Lower lobe of right lung (tissue), 2 donors: ENCODE measurements at regions not wholly inside any gene's neighbourhood (a gene's known extent, or its start where the extent isn't known, plus 50 kb on each side); places are given as distances from the start of the nearest gene placed in this dataset.
A peak's percentile ranks its signal among the peaks of the same experiment; 100 is the strongest.

ENCODE experiments used
- ATAC-seq, 2 donors: fragments of 200-7000 bp; cut with Tn5 transposase; one replicate each; pipeline ENCODE4 v1.9.1; 2020 to 2022; ENCODE audit warnings: mild to moderate bottlenecking in 2 of 2, moderate library complexity in 2 of 2
- DNase-seq: peaks from one replicate; pipeline ENCODE4 v3.0.0-alpha.2; 2020
- H3K27ac ChIP-seq: fragments of 200-600 bp; one replicate; pipeline ENCODE4 v1.8.0; 2022
- H3K27me3 ChIP-seq: fragments of 200-600 bp; one replicate; pipeline ENCODE4 v1.8.0; 2022; ENCODE audit warnings: low read depth
- H3K36me3 ChIP-seq: fragments of 200-600 bp; one replicate; pipeline ENCODE4 v1.8.0; 2022; ENCODE audit warnings: mild to moderate bottlenecking
- H3K4me1 ChIP-seq: fragments of 200-600 bp; one replicate; pipeline ENCODE4 v1.8.0; 2022
- H3K4me3 ChIP-seq: fragments of 200-600 bp; one replicate; pipeline ENCODE4 v1.8.0; 2022; ENCODE audit warnings: mild to moderate bottlenecking
- H3K9me3 ChIP-seq: fragments of 200-600 bp; one replicate; pipeline ENCODE4 v1.8.0; 2022
- CTCF ChIP-seq: fragments of 200-600 bp; IDR thresholded peaks from one replicate; pipeline ENCODE4 v1.8.0; 2022; ENCODE audit warnings: antibody characterized with exemption, mild to moderate bottlenecking
- intact Hi-C: fragments of 100-400 bp; cut with DNase I; formaldehyde crosslinking; loops from one replicate; pipeline ENCODE4 v1.11.0; 2022
- donor health status: DM: no; HTN: yes; CAD: no; lungs with severe emphysema.

GRCh38 chr19:34023381-34023780, 148.9 kb upstream of the LSM14A start:
- no peak overlapping the region for H3K4me3 ChIP-seq
- H3K4me1 ChIP-seq, result no peaks in the 10 kb centered on the region
- peaks cover 16% of the 10 kb centered on the region for H3K9me3 ChIP-seq
- intact Hi-C loops, result no loop called here
- TF ChIP-seq CTCF, result no peak
- H3K27me3 ChIP-seq, result peaks cover 10% of the 10 kb centered on the region
- DNase-seq (no peak), ATAC-seq (no peak)
- no peak overlapping the region for H3K27ac ChIP-seq
- H3K36me3 ChIP-seq, result no peaks in the 10 kb centered on the region

- H3K36me3 ChIP-seq, result no peaks in the 10 kb centered on the region
- no peaks in the 10 kb centered on the region for H3K27me3 ChIP-seq
- intact Hi-C loops, result no loop called here
- ATAC-seq (no peak), DNase-seq (no peak)
- H3K27ac ChIP-seq, result no peak overlapping the region
- TF ChIP-seq CTCF, result no peak
- no peak overlapping the region for H3K4me3 ChIP-seq
- no peaks in the 10 kb centered on the region for H3K9me3 ChIP-seq
- no peaks in the 10 kb centered on the region for H3K4me1 ChIP-seq
Measured at GRCh38 chr19:34033880-34034279, 138.4 kb upstream of the LSM14A start.

GRCh38 chr19:34034318-34034846, 137.9 kb upstream of the LSM14A start:
- ATAC-seq, result no peak
- no peaks in the 10 kb centered on the region for H3K36me3 ChIP-seq
- H3K9me3 ChIP-seq, result no peaks in the 10 kb centered on the region
- no peak overlapping the region for H3K4me3 ChIP-seq
- no peaks in the 10 kb centered on the region for H3K4me1 ChIP-seq
- no peak for DNase-seq
- H3K27ac ChIP-seq, result no peak overlapping the region
- H3K27me3 ChIP-seq, result no peaks in the 10 kb centered on the region
- intact Hi-C loops, result no loop called here
- TF ChIP-seq CTCF, result no peak

GRCh38 chr19:34041925-34042521, 130.3 kb upstream of the LSM14A start:
- Histone ChIP-seq H3K36me3 (no peaks in the 10 kb centered on the region), H3K27me3 (no peaks in the 10 kb centered on the region), H3K4me3 (no peak overlapping the region), H3K4me1 (no peaks in the 10 kb centered on the region), H3K9me3 (no peaks in the 10 kb centered on the region), H3K27ac (no peak overlapping the region)
- intact Hi-C loops, result no loop called here
- ATAC-seq (peak; percentile 76 to 86), DNase-seq (peak; percentile 85)
- TF ChIP-seq CTCF, result peak; percentile 95

GRCh38 chr19:34044021-34044420, 128.3 kb upstream of the LSM14A start:
- TF ChIP-seq CTCF, result no peak
- Histone ChIP-seq H3K9me3 (no peaks in the 10 kb centered on the region), H3K36me3 (no peaks in the 10 kb centered on the region), H3K4me3 (no peak overlapping the region), H3K27ac (no peak overlapping the region), H3K27me3 (no peaks in the 10 kb centered on the region), H3K4me1 (no peaks in the 10 kb centered on the region)
- ATAC-seq, result no peak
- DNase-seq, result no peak
- intact Hi-C loops, result no loop called here
